KMS-11 (cell line): ENCODE measurements at regions not wholly inside any gene's neighbourhood (a gene's known extent, or its start where the extent isn't known, plus 50 kb on each side); places are given as distances from the start of the nearest gene placed in this dataset.

Experiments used
- H2AFZ ChIP-seq: fragments of 200-600 bp; sonication (generic); 2 replicates; pipeline ENCODE4 v1.6.1; 2016; ENCODE audit warnings: antibody characterized with exemption, mixed run types, low read depth
- H3K27ac ChIP-seq: fragments of 200-600 bp; sonication (generic); 2 replicates; pipeline ENCODE4 v1.6.1; 2016; ENCODE audit warnings: mild to moderate bottlenecking, mixed run types
- H3K27me3 ChIP-seq: fragments of 200-600 bp; sonication (generic); 2 replicates; pipeline ENCODE4 v1.6.1; 2017; ENCODE audit warnings: mild to moderate bottlenecking, low read depth, mixed run types, moderate library complexity; ENCODE audit not compliant: insufficient read depth
- H3K36me3 ChIP-seq: fragments of 200-600 bp; sonication (generic); 2 replicates; pipeline ENCODE4 v1.6.1; 2017; ENCODE audit warnings: mild to moderate bottlenecking, mixed run types; ENCODE audit not compliant: insufficient read depth
- H3K4me1 ChIP-seq: fragments of 200-600 bp; sonication (generic); 2 replicates; pipeline ENCODE4 v1.6.1; 2016; ENCODE audit warnings: mild to moderate bottlenecking, low read depth, mixed run types; ENCODE audit not compliant: poor library complexity, severe bottlenecking
- H3K4me2 ChIP-seq: fragments of 200-600 bp; sonication (generic); 2 replicates; pipeline ENCODE4 v1.7.0; 2016; ENCODE audit warnings: mild to moderate bottlenecking, mixed run types
- H3K4me3 ChIP-seq: fragments of 200-600 bp; sonication (generic); IDR thresholded peaks from 2 replicates; pipeline ENCODE4 v1.6.1; 2017; ENCODE audit warnings: low read depth, low read length, mixed read lengths; ENCODE audit not compliant: insufficient read depth
- H3K79me2 ChIP-seq: fragments of 200-600 bp; sonication (generic); 2 replicates; pipeline ENCODE4 v1.6.1; 2016; ENCODE audit warnings: low read depth, mixed run types; ENCODE audit not compliant: insufficient read depth
- H3K9ac ChIP-seq: fragments of 200-600 bp; sonication (generic); 2 replicates; pipeline ENCODE4 v1.6.1; 2016; ENCODE audit warnings: mild to moderate bottlenecking, mixed run types
- H4K20me1 ChIP-seq: fragments of 200-600 bp; sonication (generic); 2 replicates; pipeline ENCODE4 v1.6.1; 2016; ENCODE audit warnings: mild to moderate bottlenecking, mixed run types; ENCODE audit not compliant: insufficient read depth
- TF ChIP-seq, protein P1 (sequence below): fragments of 200-600 bp; sonication (generic); conservative IDR thresholded peaks from 2 replicates; pipeline ENCODE4 v1.6.1; 2017; ENCODE audit warnings: low read depth, mild to moderate bottlenecking, antibody characterized with exemption, low read length, moderate library complexity, mixed read lengths

DNA sequence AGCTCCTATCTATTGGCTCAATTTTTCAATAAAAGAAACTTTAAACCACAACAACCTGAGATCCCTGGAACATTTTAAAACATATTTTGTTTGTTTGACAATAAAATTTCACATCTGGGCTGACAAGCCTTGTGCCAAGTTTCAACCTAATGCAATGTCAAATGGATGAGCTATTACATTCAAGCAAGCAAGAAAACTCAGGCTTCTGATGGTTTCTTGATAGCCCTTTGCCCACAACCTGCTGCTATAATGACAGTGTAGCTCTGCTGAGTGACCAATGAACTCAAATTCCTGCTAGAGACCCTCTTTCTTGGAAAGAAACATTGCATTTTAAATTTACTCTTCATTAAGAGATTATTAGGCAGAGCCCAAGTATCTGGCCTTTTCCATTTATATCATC lies 472.9 kb downstream of the ARHGEF28 start:
- Histone ChIP-seq H4K20me1 (no peaks in the 10 kb centered on the region), H2AFZ (no peak overlapping the region)

DNA sequence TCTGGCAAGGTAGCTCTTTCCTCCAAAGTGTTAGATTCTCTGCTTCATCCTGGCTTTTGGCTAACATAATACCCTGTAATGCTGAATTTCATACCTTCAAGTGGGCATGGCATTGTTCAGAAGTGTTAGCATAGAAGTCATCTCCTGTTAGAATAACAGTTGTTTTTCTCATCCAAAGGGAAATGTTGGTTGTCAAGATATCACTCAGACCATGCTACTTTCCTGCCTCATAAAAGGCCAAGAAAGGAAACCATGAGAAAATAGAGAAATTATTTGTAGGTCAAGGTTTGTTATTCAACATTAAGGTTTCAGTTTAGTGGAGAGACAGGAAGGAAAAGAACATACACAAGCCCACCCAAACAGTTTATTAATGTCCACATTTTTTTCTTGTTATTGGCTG lies 472.5 kb downstream of the ARHGEF28 start:
- no peaks in the 10 kb centered on the region for H3K36me3 ChIP-seq
- no peaks in the 10 kb centered on the region for H4K20me1 ChIP-seq
- H3K9ac ChIP-seq = no peak overlapping the region
- no peak overlapping the region for H3K4me3 ChIP-seq
- H2AFZ ChIP-seq = no peak overlapping the region
- H3K4me1 ChIP-seq = no peaks in the 10 kb centered on the region
- TF ChIP-seq, protein P1, sequence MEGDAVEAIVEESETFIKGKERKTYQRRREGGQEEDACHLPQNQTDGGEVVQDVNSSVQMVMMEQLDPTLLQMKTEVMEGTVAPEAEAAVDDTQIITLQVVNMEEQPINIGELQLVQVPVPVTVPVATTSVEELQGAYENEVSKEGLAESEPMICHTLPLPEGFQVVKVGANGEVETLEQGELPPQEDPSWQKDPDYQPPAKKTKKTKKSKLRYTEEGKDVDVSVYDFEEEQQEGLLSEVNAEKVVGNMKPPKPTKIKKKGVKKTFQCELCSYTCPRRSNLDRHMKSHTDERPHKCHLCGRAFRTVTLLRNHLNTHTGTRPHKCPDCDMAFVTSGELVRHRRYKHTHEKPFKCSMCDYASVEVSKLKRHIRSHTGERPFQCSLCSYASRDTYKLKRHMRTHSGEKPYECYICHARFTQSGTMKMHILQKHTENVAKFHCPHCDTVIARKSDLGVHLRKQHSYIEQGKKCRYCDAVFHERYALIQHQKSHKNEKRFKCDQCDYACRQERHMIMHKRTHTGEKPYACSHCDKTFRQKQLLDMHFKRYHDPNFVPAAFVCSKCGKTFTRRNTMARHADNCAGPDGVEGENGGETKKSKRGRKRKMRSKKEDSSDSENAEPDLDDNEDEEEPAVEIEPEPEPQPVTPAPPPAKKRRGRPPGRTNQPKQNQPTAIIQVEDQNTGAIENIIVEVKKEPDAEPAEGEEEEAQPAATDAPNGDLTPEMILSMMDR = no peak
- no peaks in the 10 kb centered on the region for H3K27me3 ChIP-seq
- no peak overlapping the region for H3K27ac ChIP-seq
- no peak overlapping the region for H3K4me2 ChIP-seq
- no peaks in the 10 kb centered on the region for H3K79me2 ChIP-seq

More for the DNA sequence above, 472.9 kb downstream of the ARHGEF28 start:
- no peaks in the 10 kb centered on the region for H3K27me3 ChIP-seq
- H3K4me2 ChIP-seq = no peak overlapping the region
- no peak overlapping the region for H3K27ac ChIP-seq
- no peak overlapping the region for H3K9ac ChIP-seq
- H3K36me3 ChIP-seq = no peaks in the 10 kb centered on the region
- no peaks in the 10 kb centered on the region for H3K79me2 ChIP-seq
- no peaks in the 10 kb centered on the region for H3K4me1 ChIP-seq
- TF ChIP-seq, protein P1 = no peak
- H3K4me3 ChIP-seq = no peak overlapping the region

DNA sequence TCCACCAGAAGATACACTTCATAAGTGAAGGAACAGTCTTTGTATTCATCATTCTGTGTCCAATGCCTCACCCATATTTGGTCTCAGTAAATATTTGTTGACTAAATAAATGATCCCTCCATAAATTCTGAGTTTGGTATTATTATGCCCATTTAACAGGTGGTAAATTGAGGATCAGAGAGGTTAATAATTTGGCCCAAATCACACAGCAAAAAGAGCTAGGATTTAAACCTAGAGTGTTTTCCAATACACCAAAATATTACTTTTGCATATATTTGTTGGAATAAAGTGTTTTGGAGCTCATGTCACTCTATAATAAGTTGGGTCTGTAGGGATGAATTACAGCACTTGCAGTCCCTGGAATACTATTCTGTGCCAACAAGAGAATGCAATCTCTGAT lies 470.3 kb downstream of the ARHGEF28 start:
- Histone ChIP-seq H3K4me2 (no peak overlapping the region), H3K79me2 (no peaks in the 10 kb centered on the region), H4K20me1 (no peaks in the 10 kb centered on the region), H3K9ac (no peak overlapping the region), H3K4me1 (peaks cover 3% of the 10 kb centered on the region), H3K27ac (no peak overlapping the region), H3K4me3 (no peak overlapping the region), H3K27me3 (no peaks in the 10 kb centered on the region), H2AFZ (no peak overlapping the region), H3K36me3 (no peaks in the 10 kb centered on the region)
- TF ChIP-seq, protein P1 = no peak

DNA sequence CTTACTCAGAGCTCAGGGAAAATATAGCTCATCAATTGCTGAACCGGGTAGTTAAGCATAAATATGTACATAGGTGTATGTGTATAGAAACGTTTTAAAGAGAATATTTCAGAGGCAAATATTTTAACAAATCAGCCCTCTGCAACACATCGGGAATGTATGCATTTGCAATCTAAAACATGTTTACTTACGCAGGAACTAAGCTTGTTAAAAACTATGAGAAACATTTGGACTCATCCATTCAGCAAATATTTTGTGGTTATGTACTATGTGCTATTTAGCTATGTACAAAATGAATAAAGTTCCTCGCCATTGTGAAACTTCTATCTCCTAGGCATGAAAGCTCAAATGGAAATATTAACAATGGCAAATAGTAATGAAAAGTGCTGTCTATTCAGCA lies 469.9 kb downstream of the ARHGEF28 start:
- no peaks in the 10 kb centered on the region for H3K79me2 ChIP-seq
- H3K4me2 ChIP-seq = no peak overlapping the region
- no peak overlapping the region for H2AFZ ChIP-seq
- H3K4me3 ChIP-seq = no peak overlapping the region
- H3K27ac ChIP-seq = no peak overlapping the region
- H4K20me1 ChIP-seq = no peaks in the 10 kb centered on the region
- H3K36me3 ChIP-seq = no peaks in the 10 kb centered on the region
- H3K9ac ChIP-seq = no peak overlapping the region
- H3K27me3 ChIP-seq = no peaks in the 10 kb centered on the region
- TF ChIP-seq, protein P1 = no peak
- H3K4me1 ChIP-seq = peaks cover 3% of the 10 kb centered on the region

DNA sequence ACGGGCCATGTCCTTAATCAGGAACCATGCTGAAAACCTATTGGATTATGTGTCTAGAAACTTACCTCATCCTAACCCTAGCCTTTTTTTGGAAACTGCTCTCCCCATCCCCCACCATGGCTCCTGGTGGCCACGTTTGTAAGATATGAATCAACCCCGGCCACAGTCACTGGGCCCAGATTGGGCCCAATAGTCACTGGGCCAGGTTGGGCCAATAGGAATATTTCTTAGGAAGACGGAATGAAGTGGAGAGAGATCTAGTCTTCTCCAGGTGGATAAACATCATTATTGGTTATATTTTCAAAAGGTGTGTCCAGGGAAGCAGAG lies 468.7 kb downstream of the ARHGEF28 start:
- Histone ChIP-seq H3K4me1 (peaks cover 3% of the 10 kb centered on the region), H3K27ac (no peak overlapping the region)
- TF ChIP-seq, protein P1 = no peak

More for the DNA sequence above, 468.7 kb downstream of the ARHGEF28 start:
- H3K4me2 ChIP-seq = no peak overlapping the region
- H3K9ac ChIP-seq = no peak overlapping the region
- H4K20me1 ChIP-seq = no peaks in the 10 kb centered on the region
- no peaks in the 10 kb centered on the region for H3K27me3 ChIP-seq
- H3K36me3 ChIP-seq = no peaks in the 10 kb centered on the region
- H3K79me2 ChIP-seq = no peaks in the 10 kb centered on the region
- no peak overlapping the region for H2AFZ ChIP-seq
- no peak overlapping the region for H3K4me3 ChIP-seq
